NCI-H774 (cell line): ENCODE measurements at regions not wholly inside any gene's neighbourhood (a gene's known extent, or its start where the extent isn't known, plus 50 kb on each side); places are given as distances from the start of the nearest gene placed in this dataset.
"Not testable (repeated sequence)": the region's sequence is repeated elsewhere in the genome, so short reads cannot be mapped to it uniquely, and the experiment has no call there.

Experiments
- DNase-seq: peaks from one replicate; lab custom pipeline; 2025; lab: John Stamatoyannopoulos, UW

DNA sequence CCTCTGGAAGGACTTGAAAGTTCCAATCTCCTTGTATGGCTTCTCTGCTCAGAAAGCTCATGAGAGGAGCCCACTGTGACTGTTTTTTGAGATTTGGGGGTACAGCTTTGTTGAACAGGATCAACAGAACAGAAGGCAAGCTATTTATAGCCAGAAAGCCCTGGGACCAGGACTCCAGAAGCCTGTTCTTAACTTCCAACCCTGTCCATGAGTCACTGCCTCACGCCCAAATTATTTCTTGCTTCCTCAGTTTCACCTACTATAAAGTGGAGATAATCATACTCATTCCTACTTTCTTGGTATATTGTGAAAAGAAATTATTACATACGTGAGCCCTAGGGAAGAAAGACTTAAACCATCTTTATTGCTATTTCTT is 100.9 kb upstream of the MARCKS start:
- no peak for DNase-seq

DNA sequence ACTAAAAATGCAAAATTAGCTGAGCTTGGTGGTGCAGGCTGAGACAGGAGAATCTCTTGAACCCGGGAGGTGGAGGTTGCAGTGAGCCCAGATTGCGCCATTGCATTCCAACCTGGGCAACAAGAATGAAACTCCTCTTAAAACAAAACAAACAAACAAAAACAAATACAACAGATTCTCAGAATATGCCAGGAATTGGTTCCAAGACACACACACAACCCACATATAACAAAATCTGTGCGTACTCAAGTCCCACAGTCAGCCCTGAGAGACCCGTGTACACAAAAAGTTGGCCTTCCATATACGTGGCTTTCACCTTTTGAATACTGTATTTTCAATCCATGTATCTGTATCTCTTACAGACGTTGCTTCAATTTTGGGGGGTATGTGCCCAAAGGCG is 98.9 kb upstream of the MARCKS start:
- no peak for DNase-seq

DNA sequence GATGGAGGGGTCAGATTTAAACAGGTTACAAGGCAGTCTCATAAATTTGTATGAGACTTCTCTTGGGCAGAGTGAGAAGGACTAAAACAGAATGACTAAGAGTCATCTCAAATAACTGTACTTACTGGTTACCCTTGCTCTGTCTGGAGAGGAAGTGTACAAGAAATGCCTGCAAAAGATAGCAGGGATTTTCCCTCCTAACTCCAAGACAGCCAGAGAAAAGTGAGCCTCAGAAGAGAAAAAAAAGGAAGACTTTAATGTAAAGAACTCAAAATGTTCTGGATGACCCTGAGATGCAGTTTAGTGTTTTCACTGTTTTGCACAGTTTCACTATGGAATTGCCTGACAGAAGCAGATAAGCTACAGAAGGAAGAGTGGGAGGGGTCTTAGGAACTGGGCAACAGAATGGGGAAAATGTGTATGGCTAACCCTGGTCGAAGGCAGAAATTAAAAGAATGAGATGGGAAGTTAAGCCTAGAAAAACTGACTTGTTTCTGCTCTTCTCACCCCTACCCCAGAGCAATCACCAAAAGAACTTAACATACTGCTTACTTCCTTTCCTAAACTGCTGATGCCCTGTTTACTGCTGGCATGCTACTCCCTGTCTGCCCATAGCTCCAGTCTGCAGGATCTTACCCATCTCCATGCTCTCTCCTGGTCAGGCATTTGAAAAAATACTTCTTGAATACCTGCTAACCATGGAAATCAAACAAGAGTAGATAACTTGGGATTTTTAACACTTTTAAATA is 98.1 kb upstream of the MARCKS start:
- no peak for DNase-seq

DNA sequence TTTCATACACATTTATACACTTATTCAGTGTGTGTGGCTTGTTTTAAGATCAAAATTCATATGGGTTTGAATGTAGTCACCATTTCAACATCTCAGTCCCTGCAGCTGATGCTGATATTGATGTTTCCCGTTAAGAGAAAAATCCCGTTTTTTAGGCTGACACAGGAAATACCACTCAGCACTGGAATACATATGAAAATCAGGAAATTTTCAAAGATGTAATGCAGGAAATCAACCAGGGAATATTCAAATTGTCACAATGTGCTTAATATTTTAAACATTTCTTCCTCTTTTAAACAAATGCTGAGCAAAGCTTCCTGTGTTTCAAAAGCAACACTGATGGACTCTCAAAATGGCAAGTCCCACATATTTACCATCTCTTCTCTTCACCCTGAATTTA is 94.5 kb upstream of the MARCKS start:
- DNase-seq: no peak

DNA sequence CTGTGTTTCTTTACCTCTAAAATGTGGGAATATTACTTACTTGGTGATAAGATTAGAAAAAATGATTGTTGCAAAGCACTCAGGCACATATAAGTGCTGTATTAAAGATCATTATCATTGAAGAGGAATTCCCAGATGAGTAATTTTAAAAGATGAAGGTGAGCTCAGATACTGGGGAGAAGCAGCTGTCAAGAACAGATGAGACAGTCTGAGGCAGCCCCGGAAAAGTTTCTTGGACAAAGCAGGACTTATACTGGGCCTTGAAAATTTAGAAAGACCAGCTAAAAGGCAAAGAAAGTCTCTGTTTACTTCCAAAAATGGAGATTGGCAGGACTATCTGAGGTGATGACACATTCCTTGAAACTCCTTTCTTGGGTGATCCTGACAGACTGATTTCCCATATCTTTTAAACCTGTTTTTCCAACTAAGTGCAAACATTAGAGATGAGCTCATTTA is 93.8 kb upstream of the MARCKS start:
- DNase-seq: no peak

DNA sequence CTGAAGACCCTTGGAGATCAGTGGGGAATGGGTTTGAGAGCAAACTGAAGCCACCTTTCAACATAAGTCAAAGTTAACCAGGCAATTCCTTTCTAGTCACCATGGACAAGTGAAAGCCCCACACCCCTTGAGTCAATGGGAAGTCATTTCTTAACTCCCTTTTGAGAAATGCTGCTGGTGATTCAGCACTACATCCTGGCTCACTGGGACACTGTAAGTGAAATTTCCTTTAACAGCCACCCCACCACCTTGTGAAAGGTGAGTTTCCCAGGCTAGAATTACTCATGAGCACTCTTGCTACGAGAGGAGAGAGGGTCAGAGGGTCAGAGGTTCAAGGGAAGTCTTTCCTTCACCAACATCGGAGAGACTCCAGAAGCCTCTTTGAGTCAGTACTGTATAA is 93.3 kb upstream of the MARCKS start:
- no peak for DNase-seq

DNA sequence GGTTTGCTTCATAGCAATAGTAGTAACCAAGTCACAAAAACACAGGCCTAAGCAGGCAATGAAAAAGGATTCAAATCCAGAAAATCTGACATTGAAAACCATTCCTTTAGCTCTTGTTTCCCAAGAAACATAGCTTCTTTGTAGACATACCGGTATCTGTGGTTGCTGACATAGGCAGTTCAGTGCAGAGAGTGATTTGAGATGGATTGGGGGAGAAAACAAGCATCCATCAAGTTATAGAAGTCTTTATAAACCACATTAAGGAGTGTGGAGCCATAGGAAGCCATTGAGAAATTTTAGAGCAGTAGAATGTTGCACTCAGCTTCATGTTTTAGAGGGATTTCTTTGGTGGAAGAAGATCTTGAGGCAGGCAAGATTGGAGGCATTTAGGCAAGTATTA is 91.2 kb upstream of the MARCKS start:
- DNase-seq: no peak

DNA sequence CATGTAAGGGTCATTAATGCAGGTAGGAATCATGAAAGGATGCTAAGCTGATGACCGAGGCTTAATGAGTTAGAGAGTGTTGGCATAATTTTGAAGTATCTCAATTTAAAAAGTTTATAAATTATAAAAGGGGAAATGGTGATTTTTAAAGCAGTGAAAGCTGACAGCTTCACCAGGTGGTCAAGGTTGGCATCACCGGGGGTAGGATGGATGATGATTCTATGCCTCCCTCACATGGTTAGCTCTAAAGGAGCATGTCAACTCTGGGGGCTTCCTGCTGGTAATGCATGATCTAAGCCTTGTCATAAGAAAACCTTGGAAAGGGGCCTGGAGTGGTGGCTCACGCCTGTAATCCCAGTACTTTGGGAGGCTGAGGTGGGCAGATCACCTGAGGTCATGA is 89.2 kb upstream of the MARCKS start:
- DNase-seq: no peak

DNA sequence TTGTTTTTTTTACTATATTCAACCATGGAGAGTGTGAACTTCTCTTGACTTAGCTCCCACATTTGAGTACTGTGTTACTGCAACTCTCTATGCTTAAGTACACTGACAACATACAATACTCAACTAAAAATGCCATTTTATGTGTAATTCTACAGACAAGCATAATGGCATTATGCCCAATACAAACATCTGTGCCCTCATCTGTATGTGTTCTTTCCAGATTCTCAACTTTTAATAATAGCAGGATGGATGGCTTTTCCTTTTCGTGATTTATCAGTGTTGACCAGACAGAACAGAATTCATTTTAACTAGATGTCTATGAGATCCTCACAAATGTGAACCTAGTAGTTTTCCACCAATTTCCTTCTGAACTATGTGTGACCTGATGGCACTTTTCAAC is 84.2 kb upstream of the MARCKS start:
- DNase-seq: no peak

DNA sequence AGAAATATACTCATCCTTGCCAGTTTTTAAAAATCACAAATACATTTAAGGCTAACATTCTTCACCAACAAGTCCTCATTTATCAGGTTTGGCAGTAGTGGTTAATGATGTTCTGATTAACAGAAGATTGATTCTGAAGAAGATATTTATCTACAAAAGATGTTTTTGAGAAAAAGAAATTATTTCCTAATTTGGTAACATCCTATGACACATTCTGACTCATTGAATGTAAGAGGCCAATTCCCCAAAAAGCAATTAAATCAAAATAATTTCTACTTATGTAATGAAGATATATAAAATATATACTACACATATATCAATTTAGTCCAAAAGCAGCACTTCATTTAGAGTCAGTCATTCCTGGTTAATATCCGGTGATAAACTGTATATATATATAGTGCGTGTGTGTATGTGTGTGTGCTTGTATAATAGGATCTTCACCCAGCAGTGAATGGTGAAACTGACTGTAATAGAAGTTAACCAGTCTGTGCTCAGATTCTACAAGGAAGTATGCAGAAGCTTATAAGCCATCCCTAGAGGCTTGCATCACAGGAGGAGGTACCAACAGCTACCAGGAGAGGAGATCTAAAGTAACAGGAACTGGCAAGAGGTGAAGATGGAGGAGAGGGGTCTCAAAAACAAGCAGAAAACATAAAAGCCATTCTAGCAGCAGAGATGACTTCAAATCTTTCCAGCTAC is 82.9 kb upstream of the MARCKS start:
- no peak for DNase-seq

DNA sequence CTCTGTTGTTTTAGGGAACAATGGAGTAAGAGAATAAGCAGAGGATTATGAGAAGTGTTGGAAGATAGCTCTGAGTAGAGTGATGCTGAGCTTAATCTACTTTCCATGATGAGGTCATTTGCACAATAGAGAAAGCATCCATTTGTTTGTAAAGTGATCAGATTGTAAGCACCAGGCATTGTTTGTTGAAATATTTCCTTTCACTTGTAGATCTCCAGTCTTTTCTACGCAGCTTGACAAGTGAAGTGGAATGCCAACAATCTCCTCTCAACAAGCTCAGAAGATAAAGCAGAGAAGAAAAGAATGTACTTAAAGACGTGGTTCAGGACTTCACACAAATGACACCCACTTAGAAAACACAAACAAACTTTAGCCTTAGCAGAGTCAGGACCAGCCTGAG is 80.1 kb upstream of the MARCKS start:
- DNase-seq: no peak

DNA sequence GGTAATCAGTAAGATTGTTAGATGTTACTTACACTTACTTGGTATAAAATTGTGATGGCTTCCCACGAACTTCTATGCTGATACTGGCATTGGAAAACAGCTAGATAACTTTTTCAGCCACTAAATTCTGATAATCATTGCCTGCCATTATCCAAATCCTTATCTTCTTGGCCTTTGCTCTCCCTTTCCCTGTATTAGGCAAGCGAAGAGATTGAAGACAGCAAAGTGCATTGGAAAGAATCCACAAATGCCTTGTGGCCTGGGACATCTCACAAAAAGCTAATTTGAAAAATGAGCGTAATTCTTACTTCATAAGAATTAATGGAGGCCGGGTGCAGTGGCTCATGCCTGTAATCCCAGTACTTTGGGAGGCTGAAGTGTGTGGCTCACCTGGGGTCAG is 79.5 kb upstream of the MARCKS start:
- DNase-seq: no peak

DNA sequence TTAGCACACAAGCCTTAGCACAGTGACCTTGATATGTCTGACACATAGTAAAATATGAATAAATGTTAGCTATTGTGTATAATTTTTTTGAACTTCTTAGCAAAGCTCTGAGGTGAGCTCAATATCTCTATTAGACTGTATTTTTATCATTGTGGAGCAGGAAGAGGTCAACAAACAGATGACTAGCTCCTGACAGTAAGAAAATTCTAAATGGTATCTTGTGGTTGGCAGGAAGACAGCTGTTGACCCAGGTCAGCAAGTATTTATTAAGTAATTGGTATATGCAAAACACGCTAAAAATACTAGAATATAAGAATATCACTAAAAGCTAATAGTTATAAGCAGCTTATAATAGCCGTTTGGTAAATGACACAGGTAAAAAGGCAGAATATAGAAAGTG is 77.5 kb upstream of the MARCKS start:
- no peak for DNase-seq

DNA sequence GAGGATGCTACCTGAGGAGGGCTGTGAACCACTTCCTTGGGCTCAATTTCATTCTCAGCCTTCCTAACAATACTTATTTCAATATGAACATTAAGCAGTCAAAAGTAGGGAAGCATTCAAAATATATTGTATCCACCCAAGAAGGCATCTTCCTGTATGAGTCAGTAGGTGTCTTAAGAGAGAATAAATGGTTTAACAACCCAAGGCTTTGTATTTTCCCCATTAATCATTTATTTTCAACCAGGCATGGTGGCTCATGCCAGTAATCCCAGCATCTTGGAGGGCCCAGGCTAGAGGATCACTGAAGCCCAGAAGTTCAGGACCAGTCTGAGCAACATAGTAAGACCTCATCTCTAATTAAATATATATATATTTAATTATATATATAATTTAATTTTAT is 74.5 kb upstream of the MARCKS start:
- DNase-seq: no peak

DNA sequence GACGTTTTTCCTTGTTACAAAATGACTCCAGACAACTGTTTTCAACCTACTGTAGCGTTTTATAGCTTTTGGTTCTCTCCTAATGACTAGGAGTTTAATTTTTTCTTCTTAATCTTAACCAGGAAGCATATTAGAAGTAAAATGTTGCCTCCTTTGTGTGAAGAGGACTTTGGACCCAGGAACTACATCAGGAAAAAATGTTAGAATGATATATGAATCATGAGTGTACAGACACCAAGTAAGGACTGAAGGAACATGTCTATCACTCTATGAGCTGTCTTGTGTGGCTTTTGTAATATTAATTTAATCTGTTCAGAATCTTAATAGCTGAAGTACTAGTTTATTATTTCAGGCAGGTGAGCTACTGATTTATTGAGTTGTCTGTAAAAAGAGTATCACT is 71.0 kb upstream of the MARCKS start:
- no peak for DNase-seq

DNA sequence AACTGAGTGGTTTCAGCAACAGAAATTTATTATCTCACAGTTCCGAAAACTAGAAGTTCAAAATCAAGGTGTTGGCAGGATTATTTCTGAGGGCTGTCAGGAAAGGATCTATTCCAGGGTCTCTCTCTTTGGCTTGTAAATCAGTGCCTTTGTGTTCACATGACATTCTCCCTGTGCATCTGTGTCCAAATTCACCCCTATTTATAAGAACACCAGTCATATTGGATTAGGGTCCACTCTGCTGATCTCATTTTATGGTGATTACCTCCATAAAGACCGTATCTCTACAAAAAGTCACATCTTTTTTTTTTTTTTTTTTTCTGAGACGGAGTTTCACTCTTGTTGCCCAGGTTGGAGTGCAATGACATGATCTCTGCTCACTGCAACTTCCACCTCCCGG is 68.6 kb upstream of the MARCKS start:
- DNase-seq: no peak

DNA sequence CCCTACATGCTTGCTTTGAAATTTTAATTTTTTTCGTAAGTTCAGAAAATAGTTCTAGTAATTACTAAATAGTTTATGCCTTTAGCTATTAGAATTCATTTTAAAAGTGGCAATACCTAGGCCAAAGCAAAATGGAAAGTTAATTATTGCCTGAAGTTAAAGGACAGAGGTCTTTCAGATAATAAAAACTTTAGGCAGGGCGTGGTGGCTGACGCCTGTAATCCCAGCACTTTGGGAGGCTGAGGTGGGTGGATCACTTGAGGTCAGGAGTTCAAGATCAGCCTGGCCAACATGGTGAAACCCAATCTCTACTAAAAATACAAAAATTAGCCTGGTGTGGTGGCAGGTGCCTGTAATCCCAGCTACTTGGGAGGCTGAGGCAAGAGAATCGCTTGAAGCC is 65.9 kb upstream of the MARCKS start:
- not testable (repeated sequence) for DNase-seq

DNA sequence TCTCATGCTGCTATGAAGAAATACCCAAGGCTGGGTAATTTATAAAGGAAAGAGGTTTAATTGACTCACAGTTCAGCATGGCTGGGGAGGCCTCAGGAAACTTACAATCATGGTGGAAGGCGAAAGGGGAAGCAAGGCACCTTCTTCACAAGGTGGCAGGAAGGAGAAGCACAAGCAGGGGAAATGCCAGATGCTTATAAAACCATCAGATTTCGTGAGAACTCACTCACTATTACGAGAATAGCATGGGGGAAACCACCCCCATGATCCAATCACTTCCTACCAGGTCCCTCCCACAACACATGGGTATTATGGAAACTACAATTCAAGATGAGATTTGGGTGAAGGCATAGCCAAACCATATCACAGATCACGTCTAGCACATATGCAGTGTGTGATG is 61.8 kb upstream of the MARCKS start:
- not testable (repeated sequence) for DNase-seq

DNA sequence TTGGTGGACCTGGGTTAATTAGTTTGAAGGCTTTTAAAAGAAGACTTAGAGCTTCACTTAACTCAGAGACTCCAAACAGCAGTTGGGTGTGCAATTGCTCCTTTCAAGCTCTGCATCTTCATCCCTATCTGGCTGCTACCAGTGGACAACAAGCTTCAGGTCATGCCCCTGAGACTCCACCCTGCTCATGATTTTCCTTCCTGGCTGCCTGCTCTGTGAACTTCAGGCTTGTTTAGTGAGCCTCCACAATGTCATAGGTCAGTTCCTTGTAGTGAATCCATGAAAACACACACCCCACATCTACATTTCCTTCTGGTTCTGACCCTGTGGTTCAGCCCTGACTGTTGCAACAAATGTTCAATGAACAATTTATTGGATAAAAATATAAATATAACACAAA is 61.1 kb upstream of the MARCKS start:
- no peak for DNase-seq

DNA sequence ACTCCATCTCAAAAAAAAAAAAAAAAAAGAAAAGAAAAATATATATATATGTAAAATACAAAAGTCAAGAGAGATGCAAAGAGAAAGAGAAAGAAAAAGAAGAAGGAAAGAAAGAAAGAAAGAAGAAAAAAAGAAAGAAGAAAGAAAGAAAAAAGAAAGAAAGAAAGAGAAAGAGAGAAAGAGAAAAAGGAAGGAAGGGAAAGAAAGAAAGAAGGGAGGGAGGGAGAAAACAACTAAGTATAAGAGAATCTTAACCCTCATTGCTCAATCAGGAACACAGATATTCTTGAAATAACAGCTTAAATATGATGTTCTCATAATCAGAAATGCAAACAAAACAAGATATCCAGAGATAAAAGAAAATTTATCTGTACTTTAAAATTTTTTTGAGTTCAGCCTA is 54.4 kb upstream of the MARCKS start:
- no peak for DNase-seq

DNA sequence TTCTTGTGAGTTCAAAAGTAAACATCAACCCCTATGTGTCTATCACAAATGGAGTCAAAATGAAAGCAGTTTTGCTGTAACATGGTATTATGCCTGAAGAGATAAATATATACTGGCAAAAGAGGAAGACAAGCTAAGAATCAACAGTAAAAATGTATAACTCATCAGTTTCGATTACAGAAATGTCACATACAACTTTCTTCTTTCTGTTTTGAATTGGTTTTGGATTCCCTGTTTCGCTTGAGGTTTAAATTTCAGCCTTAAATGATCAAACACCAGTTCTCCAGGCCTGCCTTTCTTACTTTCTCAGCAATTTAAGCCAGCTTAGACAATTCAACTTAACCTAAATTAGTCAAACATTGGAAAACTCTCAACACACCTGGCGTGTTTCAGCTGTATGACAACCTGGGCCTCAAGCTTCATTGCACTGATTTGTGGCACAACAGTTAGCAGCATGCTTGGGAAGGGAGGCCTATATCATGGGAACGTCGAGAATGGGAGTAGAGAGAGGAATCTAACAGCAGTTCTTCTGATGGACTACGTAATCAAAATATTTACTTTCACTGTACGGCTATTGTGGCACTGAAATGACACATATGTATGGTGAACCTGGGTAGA is 51.9 kb upstream of the MARCKS start:
- DNase-seq: peak; percentile 34

DNA sequence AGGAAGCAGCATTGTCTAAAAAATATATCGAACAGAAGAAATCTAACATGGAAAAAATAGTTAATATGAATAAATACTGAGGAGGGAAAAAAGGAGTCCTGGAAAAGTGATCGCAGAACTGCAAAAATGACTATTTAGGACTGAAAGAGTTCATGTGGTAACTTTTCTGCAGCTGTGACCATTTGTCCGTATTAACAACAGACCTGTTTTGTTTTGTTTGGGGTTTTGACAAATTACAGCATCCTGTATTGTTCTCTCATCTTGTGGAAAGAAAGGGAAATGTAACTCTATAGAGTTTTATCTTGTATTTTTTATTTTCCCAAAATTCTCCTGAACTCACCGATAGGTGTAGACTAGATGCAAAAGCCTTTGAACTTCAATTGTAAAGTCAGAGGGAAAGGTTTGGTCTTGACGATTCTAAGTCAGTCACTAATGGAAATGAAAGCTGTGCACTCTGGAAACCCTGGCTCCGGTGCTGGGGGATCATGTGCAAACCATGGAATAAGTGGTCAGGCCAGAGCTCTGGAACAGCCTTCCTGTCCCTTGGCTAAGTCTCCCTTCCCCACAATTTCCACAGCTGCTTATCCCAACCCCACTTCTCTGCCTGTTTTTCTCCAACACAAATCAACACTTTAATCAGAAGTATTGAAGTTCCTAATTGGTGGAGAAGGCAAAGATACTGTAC is 51.2 kb upstream of the MARCKS start:
- DNase-seq: no peak
